ENCODE measurements at regions not wholly inside any gene's neighbourhood (a gene's known extent, or its start where the extent isn't known, plus 50 kb on each side); places are given as distances from the start of the nearest gene placed in this dataset.

DNA sequence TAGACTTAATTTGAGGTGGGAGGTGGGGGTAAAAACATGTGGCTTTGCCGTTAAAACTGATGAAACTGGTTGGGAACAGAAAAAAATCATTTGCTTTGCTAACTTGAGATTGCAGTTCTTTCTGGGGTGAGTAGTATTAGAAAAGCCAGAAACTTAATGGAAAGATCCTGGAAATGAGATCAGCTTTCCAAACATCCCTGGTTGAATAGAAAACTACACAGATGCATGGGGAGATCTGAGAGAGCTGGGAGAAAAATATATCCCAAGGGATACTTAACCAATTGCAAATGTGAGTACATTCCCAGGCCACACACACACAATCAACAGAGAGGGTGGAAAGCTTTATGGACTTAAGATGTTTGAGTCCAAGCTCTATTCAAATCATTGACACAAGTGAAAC, 222.3 kb downstream of the YTHDC2 start:
- no peak overlapping the region for H3K4me3 ChIP-seq (replicated peaks; ENCODE audit: insufficient read depth, low read length)
- no peaks in the 10 kb centered on the region for H3K27me3 ChIP-seq (ENCODE audit: insufficient read depth, poor library complexity, severe bottlenecking)
- DNase-seq (ENCODE audit: low read depth in 1 of 2, low spot score in 1 of 2): no peak
- H3K27ac ChIP-seq (replicated peaks): no peak overlapping the region
- TF ChIP-seq GABPA (IDR thresholded peaks at IDR 0.05; ENCODE audit: low read depth) (no peak), REST (IDR thresholded peaks at IDR 0.05; ENCODE audit: insufficient replicate concordance, low read depth) (no peak), SPI1 (IDR thresholded peaks at IDR 0.05; ENCODE audit: borderline replicate concordance, low read depth) (no peak), CTCF (IDR thresholded peaks at IDR 0.05; ENCODE audit: insufficient read depth, low read length) (no peak), POLR2AphosphoS5 (IDR thresholded peaks at IDR 0.05; ENCODE audit: low read depth) (no peak)

DNA sequence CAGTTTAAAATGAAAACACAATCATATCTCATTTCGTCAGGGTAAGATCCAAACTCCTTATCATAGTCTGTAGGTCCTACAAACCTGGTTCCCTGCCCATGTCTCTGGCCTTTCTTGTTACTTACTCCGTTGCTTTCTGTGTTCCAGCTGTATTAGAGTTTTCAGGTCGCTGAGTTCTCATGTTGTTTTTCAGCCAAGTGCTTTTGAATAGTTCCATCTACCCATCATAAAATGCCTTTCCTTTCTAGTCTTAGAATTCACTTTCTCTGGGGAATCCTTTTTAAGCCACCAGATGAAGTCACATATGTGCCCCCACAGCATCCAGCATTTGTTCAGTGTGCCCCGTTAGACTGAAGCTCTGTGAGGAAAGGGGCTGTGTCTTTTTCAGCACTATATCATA, 228.7 kb downstream of the YTHDC2 start:
- no peak overlapping the region for H3K27ac ChIP-seq (replicated peaks)
- TF ChIP-seq SPI1 (IDR thresholded peaks at IDR 0.05; ENCODE audit: borderline replicate concordance, low read depth): no peak
- TF ChIP-seq REST (IDR thresholded peaks at IDR 0.05; ENCODE audit: insufficient replicate concordance, low read depth): no peak
- TF ChIP-seq POLR2AphosphoS5 (IDR thresholded peaks at IDR 0.05; ENCODE audit: low read depth): no peak
- TF ChIP-seq GABPA (IDR thresholded peaks at IDR 0.05; ENCODE audit: low read depth): no peak
- no peak for TF ChIP-seq CTCF (IDR thresholded peaks at IDR 0.05; ENCODE audit: insufficient read depth, low read length)
- no peak overlapping the region for H3K4me3 ChIP-seq (replicated peaks; ENCODE audit: insufficient read depth, low read length)
- DNase-seq (ENCODE audit: low read depth in 1 of 2, low spot score in 1 of 2): no peak
- H3K27me3 ChIP-seq (ENCODE audit: insufficient read depth, poor library complexity, severe bottlenecking): no peaks in the 10 kb centered on the region

DNA sequence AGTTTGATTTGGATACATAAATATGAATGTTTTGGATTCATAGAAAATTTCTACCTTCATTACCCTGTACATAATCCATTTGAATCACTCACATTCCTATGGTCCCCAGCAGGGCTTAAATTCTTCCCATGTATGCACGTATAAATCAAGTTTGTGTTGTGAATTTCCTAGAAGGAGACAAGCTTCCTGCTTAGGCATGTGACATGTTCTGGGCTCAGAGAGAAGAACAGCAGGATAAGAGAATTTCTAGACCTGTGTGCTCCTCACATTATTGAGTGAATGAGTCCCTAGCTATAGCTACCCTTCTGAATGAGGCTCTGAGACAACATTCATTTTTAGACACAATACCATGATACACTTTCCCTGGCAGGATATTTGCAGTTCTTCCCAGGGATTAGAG, 229.1 kb downstream of the YTHDC2 start:
- H3K27ac ChIP-seq (replicated peaks): no peak overlapping the region
- no peak for TF ChIP-seq REST (IDR thresholded peaks at IDR 0.05; ENCODE audit: insufficient replicate concordance, low read depth)
- TF ChIP-seq SPI1 (IDR thresholded peaks at IDR 0.05; ENCODE audit: borderline replicate concordance, low read depth): no peak
- no peak for TF ChIP-seq POLR2AphosphoS5 (IDR thresholded peaks at IDR 0.05; ENCODE audit: low read depth)
- TF ChIP-seq GABPA (IDR thresholded peaks at IDR 0.05; ENCODE audit: low read depth): no peak
- no peak for TF ChIP-seq CTCF (IDR thresholded peaks at IDR 0.05; ENCODE audit: insufficient read depth, low read length)
- H3K4me3 ChIP-seq (replicated peaks; ENCODE audit: insufficient read depth, low read length): no peak overlapping the region
- no peaks in the 10 kb centered on the region for H3K27me3 ChIP-seq (ENCODE audit: insufficient read depth, poor library complexity, severe bottlenecking)
- no peak for DNase-seq (ENCODE audit: low read depth in 1 of 2, low spot score in 1 of 2)

All from HL-60 (cell line).